Stimulated activated naive CD8-positive, alpha-beta T cell treated with anti-CD3 and anti-CD28 coated beads, Interleukin-15, amount 100 ng/mL, for 72 hours (primary cell): ENCODE measurements at regions not wholly inside any gene's neighbourhood (a gene's known extent, or its start where the extent isn't known, plus 50 kb on each side); places are given as distances from the start of the nearest gene placed in this dataset.

Experiments
- ATAC-seq: fragments of 150-1000 bp; cut with Tn5 transposase; 2 replicates; pipeline ENCODE4 v1.10.0; 2021; ENCODE audit warnings: mild to moderate bottlenecking, moderate library complexity
- DNase-seq, 2 donors: peaks; one replicate each; pipeline ENCODE4 v3.0.0; 2021 to 2022
- H3K27ac Mint-ChIP-seq, 2 donors: one replicate each; pipeline ENCODE4 v1.8.0; 2022; ENCODE audit warnings: mild to moderate bottlenecking in 2 of 2, mixed read lengths in 2 of 2, moderate library complexity in 2 of 2
- H3K27me3 Mint-ChIP-seq: one replicate; pipeline ENCODE4 v1.8.0; 2022; ENCODE audit warnings: mixed read lengths
- H3K4me1 Mint-ChIP-seq: one replicate; pipeline ENCODE4 v1.8.0; 2022; ENCODE audit warnings: mild to moderate bottlenecking, mixed read lengths
- H3K4me3 Mint-ChIP-seq, 2 donors: one replicate each; pipeline ENCODE4 v1.8.0; 2022; ENCODE audit warnings: mild to moderate bottlenecking in 2 of 2, mixed read lengths in 2 of 2, moderate library complexity in 1 of 2
- H3K9me3 Mint-ChIP-seq, 2 donors: one replicate each; pipeline ENCODE4 v1.8.0; 2022; ENCODE audit warnings: mixed read lengths in 2 of 2

DNA sequence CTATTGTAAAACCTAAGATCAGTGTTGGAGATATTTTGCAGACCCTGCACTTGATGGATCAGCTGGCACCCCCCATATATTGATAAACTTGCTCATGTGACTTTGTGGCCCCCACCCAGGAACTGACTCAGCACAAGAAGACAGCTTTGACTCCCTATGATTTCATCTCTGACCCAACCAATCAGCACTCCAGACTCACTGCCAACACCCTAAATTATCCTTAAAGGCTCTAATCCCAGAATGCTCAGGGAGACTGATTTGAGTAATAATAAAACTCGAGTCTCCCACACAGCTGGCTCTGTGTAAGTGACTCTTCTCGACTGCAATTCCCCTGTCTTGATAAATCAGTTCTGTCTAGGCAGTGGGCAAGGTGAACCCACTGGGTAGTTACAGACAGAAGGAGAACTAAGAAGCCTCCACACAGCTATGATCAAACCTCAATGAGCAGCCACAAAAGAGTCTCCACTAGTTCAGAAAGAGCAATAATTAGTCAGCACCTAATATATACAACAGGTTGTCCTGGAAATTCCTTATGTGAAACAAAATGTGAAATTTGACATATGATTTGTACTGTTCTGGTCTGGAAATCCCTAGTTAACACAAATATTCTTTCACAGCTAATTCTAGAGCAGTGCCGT, 52.2 kb downstream of the ACTL7B start:
- ATAC-seq (no peak), DNase-seq (no peak)
- no peaks in the 10 kb centered on the region for H3K4me1 Mint-ChIP-seq
- peaks cover 9% of the 10 kb centered on the region for H3K27me3 Mint-ChIP-seq
- no peaks in the 10 kb centered on the region for H3K9me3 Mint-ChIP-seq
- no peak overlapping the region for H3K4me3 Mint-ChIP-seq
- no peak overlapping the region for H3K27ac Mint-ChIP-seq

DNA sequence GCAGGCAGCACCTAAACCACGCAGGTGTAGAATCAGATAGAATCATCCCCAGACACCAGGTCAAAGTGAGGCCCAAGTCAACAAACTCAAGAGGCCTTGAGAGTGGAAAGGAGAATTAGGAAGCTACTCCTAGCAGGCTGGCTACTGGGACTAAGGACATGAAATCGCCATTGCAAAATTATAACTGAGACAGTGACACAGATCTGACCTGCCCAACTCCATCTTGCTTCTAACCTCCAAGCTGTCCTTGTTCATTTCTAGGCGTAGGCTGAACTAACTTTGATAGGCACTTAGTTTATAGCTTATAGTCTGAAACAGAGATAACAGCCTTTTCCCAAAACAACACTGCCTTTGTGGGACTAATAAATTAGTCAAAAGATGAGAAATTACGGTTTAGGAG, 52.8 kb downstream of the ACTL7B start:
- no peak overlapping the region for H3K4me3 Mint-ChIP-seq
- H3K27ac Mint-ChIP-seq: no peak overlapping the region
- H3K9me3 Mint-ChIP-seq: no peaks in the 10 kb centered on the region
- no peak for ATAC-seq
- DNase-seq: no peak
- H3K4me1 Mint-ChIP-seq: no peaks in the 10 kb centered on the region
- peaks cover 9% of the 10 kb centered on the region for H3K27me3 Mint-ChIP-seq

DNA sequence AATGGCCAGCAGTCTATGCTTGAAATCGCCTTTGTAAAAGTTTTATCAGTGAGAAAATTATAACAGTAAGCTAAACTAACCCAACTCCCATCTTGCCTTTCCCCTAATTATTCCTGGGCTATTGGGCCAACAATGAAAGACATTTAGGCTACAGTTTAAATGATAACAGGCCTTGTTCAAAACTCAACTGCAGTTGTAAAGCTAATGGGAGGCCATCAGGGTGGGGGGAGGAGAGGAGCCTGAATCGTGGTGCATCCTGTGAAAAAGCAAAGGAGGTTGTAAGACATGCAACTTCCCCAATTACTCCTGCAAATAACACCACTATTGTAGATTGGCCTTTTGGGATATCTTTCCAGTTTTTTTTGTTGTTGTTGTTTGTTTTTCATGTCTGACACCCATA, 53.8 kb downstream of the ACTL7B start:
- no peak overlapping the region for H3K27ac Mint-ChIP-seq
- ATAC-seq (no peak), DNase-seq (no peak)
- no peak overlapping the region for H3K4me3 Mint-ChIP-seq
- no peaks in the 10 kb centered on the region for H3K9me3 Mint-ChIP-seq
- H3K27me3 Mint-ChIP-seq: peaks cover 2% of the 10 kb centered on the region
- no peaks in the 10 kb centered on the region for H3K4me1 Mint-ChIP-seq

DNA sequence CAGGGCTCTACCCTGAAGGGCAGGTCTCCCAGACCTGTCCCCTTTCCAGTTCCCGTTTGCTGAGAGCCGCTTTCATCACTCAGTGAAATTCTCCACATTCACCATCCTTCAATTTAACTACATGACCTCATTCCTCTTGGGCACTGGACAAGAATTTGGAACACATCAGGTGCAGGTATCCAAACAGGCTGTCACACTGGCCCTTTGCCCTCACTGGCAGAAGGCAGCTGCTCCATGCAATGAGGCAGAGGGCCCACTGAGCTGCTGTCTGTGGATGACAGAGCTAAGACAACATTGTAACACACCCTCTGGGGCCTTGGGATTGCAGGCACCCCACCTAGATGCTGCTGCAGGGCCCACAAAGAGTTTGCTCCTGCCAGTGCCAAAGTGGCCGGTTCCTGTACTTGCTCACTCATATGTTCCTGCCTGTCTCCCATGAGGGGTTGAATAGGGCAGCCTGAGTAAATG, 55.1 kb downstream of the ACTL7B start:
- H3K9me3 Mint-ChIP-seq: no peaks in the 10 kb centered on the region
- peak overlapping the region in 1 of 2 donors; percentile 66 for H3K27ac Mint-ChIP-seq
- H3K27me3 Mint-ChIP-seq: no peaks in the 10 kb centered on the region
- H3K4me1 Mint-ChIP-seq: no peaks in the 10 kb centered on the region
- DNase-seq: no peak
- ATAC-seq: no peak
- H3K4me3 Mint-ChIP-seq: no peak overlapping the region

DNA sequence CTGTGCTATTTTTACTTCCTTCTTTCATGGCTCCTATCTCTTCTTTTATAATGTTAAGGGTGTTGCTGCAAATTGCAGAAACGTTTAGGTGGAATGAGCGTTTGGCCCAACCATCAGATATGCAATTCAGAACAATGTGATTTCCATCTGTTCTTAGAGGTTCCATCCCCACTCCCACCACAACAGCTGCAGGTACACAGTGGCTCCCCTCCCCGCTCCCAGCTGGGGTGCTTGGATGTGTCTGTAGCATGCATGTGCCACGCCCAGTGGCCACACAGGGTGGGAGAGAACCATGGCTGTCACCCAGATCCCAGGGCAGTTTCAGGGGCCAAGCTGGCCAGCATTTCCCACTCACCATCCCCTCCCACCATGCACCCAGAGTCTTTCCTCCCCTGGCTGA, 62.2 kb downstream of the ACTL7B start:
- Mint-ChIP-seq H3K4me1 (no peaks in the 10 kb centered on the region), H3K27ac (no peak overlapping the region), H3K27me3 (no peaks in the 10 kb centered on the region), H3K4me3 (no peak overlapping the region), H3K9me3 (peaks cover 0 to 8% of the 10 kb centered on the region in 2 donors)
- no peak for DNase-seq
- ATAC-seq: no peak

DNA sequence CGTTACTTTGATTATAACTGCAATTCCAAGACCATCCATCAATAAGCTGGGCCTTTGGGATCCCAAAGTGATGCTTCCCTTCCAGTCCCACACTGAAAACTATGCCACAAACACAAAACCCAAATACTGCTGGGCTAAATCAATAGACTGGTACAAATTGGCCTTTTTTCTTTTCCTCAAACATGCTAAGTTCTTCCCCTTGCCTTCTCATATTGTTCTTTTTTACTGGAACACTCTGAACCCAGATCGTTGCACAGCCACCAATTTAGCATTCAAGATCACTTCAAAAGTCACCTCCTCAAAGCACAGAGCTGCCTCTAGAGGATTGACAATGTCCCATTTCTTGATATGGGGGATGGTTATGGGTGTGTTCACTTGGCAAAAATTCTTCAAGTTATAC, 66.0 kb downstream of the ACTL7B start:
- ATAC-seq (no peak), DNase-seq (no peak)
- no peak overlapping the region for H3K4me3 Mint-ChIP-seq
- peaks cover 0 to 8% of the 10 kb centered on the region in 2 donors for H3K9me3 Mint-ChIP-seq
- no peaks in the 10 kb centered on the region for H3K27me3 Mint-ChIP-seq
- H3K4me1 Mint-ChIP-seq: no peaks in the 10 kb centered on the region
- no peak overlapping the region for H3K27ac Mint-ChIP-seq

DNA sequence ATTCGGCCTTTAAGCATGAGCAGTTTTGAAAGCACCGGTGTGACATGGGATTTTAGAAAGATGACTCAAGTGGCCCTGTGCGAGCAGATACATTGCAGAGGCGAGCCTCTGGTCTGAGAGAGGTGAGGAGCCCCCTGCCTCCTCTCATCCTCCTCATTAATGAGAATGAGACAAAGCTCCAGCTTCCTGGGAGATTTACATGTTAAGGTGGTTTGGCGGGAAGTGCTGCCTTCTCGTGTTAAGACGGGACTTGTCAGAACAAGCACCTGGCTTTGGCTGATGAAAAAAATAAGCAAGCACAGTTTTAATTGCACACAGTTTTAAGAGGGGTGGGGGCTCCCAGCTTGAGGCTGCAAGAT, 68.1 kb downstream of the ACTL7B start:
- ATAC-seq: no peak
- DNase-seq: no peak
- H3K4me3 Mint-ChIP-seq: no peak overlapping the region
- peaks cover 13% of the 10 kb centered on the region for H3K27me3 Mint-ChIP-seq
- no peaks in the 10 kb centered on the region for H3K9me3 Mint-ChIP-seq
- H3K4me1 Mint-ChIP-seq: no peaks in the 10 kb centered on the region
- no peak overlapping the region for H3K27ac Mint-ChIP-seq

DNA sequence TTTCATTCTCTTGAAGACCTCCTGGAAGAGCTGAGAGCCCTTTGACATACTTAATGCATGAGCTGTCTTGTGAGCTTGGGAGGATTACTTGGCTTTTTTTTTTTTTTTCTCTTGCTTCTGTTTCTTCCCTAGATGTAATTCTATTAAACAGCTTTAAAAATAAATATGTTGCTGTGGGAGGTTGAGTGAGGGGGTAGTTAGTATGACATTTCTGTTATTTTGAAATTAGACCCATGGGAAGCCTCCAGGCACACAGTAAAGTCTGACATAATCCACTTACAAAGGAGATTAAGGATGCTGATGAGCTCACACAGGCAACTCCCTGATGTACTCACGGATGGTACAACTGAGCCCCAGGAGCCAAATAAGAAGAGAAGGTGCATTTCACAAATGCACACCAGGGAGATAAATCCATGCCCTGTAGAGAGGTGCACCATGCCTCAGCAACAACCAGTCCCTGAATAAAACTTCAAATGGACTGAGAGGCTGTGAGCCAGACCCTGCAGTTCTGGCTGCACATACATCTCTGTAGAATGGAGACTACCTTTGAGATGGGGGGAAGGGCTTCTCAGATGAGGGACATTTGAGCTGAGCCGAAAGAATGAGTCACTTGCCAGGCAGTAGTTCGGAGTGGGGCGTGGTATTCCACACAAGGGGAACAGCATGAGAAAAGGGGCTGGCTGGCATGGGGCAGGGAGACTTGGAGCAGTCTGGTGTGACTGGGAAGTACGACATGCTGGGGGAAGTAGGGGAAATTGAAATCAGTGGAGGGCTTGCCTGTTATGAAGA, 68.7 kb downstream of the ACTL7B start:
- DNase-seq: no peak
- H3K27ac Mint-ChIP-seq: peak overlapping the region in 1 of 2 donors; percentile 6
- no peaks in the 10 kb centered on the region for H3K4me1 Mint-ChIP-seq

DNA sequence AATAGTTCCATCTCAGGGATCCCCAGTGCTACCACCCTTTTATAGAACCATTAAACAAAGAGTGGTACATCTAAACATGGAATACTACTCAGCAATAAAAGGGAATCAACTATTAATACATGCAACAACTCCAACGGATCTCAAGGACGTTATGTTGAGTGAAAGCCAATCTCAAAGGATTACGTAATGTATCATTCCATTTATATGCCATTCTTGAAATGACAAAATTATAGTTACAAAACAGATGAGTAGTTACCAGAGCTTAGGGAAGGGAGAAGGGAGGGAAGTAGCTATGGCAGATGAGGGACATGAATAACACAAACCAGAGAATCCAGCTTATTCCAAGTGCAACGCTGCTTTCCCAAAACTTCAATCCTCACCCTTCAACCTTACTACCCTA, 69.5 kb downstream of the ACTL7B start:
- no peak for DNase-seq
- Mint-ChIP-seq H3K27me3 (peaks cover 26% of the 10 kb centered on the region), H3K9me3 (no peaks in the 10 kb centered on the region), H3K4me3 (no peak overlapping the region), H3K27ac (no peak overlapping the region), H3K4me1 (no peaks in the 10 kb centered on the region)
- no peak for ATAC-seq

More for the DNA sequence above, 68.7 kb downstream of the ACTL7B start:
- Mint-ChIP-seq H3K4me3 (no peak overlapping the region), H3K9me3 (no peaks in the 10 kb centered on the region), H3K27me3 (peaks cover 18% of the 10 kb centered on the region)
- no peak for ATAC-seq

DNA sequence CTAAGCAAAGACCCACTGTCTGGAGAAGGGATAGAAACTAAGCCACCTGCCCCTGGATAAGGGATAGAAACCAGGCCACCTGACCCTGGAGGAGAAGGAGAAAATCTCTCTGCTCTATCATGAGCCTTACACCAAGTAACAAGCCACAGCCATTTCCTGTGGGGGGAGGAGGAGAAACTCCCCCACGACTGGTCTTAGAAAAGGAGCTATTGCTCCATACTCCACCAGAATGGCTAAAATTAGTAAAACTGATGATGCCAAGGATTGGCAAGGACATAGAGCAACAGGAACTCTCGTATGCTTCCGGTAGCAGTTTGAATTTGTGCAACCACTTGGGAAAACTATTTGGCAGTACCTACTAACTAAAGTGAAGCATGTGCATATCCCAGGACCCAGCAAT, 70.8 kb downstream of the ACTL7B start:
- Mint-ChIP-seq H3K9me3 (no peaks in the 10 kb centered on the region), H3K27ac (no peak overlapping the region), H3K4me1 (no peaks in the 10 kb centered on the region), H3K27me3 (peaks cover 33% of the 10 kb centered on the region), H3K4me3 (no peak overlapping the region)
- DNase-seq (no peak), ATAC-seq (no peak)

DNA sequence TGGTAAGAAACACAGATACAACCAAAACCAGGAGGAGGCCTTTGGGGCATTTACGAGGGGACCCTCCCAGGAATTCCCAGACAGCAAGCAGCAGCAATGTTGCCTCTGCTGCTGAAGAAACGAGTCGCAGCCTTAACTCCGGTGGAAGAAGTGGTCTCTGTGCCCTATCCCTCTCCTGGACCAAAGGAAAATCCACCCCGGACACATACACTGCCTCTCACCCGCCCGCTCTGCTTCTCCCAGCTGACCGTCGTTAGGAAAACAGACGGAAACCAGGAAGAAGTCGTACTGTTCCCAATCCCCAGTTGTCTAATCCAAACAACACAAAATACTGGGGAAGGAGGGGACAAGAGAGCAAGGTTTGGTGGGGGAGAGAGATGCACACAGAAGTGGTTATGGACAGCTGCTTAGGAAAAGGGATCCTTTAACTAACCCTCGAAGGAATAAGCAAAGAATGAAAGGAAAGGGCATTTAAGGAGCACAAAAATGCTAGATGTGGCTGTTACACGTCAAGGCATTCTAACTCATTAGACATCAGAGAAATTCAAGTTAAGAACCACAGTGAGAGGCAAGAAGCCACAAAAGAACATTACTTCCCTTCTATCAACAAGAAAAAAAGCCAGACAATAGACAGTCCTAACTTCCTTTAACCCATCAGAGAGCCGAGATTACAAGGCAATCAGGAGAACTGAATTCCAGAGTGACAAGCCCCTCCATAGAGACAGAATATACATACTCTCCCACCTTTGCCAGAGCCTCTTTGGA, 71.9 kb downstream of the ACTL7B start:
- H3K4me3 Mint-ChIP-seq: no peak overlapping the region
- H3K4me1 Mint-ChIP-seq: no peaks in the 10 kb centered on the region
- no peak for ATAC-seq
- H3K27ac Mint-ChIP-seq: no peak overlapping the region
- H3K27me3 Mint-ChIP-seq: peaks cover 41% of the 10 kb centered on the region
- H3K9me3 Mint-ChIP-seq: no peaks in the 10 kb centered on the region
- no peak for DNase-seq

DNA sequence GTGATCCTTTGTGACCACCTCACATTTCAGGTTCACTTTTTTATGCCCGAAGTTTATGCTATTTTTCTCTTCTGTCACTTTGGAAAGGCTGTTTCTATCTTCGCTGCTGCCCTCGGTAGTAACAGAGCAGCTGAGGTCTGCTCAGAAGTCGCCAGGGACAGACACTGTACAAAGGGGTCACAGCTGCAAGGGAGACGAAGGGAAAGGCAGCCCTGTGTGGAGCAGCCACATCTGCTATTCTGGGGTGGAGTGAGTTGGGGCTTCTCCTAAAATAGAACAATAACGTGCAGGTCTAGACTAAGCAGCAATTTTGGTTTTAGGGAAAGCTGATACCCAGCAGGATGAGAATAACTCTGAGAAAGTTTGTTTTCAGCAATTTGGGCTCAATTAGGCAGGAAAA, 72.5 kb downstream of the ACTL7B start:
- Mint-ChIP-seq H3K4me1 (no peaks in the 10 kb centered on the region), H3K4me3 (no peak overlapping the region), H3K27me3 (peaks cover 47% of the 10 kb centered on the region), H3K27ac (no peak overlapping the region), H3K9me3 (no peaks in the 10 kb centered on the region)
- DNase-seq (no peak), ATAC-seq (no peak)

DNA sequence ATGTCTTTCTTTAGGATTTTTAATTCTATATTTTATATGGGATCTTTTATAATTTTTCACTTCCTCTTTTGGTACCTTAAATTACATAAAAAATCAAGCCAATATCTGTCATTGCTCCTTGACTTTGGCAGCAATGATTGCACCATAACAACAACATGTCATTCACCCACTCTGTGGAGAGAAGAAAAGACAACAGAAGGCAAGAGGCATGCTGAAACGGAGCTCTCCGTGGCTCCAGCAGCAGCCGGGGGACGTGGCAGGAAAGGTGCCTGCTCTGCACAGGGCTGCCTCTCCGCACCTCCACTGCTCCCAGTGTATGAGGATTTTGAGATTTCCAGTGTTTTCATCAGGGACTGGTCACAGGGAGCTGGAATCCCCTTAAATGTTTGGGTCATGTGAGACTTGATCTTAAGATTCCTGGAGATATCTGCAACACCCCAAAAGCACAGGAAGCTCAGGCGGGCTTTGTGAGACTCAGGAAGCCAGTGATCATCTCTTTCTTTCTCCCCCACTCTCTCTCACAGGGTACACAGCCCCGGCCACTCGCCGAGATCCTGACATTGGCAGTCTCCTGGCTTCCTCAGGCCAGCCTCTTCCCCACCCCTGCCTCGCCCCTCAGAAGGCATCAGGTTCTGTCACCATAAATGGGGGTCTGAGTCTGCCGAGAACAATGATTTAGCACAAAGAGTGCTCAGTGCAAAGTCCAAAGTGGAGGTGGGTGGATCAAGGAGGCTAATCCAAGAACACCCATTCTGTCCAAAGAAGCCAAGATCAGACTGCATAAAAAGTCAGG, 74.6 kb downstream of the ACTL7B start:
- no peak overlapping the region for H3K27ac Mint-ChIP-seq
- peak overlapping the region in 1 of 2 donors; percentile 31 for H3K4me3 Mint-ChIP-seq
- no peaks in the 10 kb centered on the region for H3K4me1 Mint-ChIP-seq
- H3K9me3 Mint-ChIP-seq: no peaks in the 10 kb centered on the region
- DNase-seq (no peak), ATAC-seq (no peak)
- peaks cover 53% of the 10 kb centered on the region for H3K27me3 Mint-ChIP-seq

DNA sequence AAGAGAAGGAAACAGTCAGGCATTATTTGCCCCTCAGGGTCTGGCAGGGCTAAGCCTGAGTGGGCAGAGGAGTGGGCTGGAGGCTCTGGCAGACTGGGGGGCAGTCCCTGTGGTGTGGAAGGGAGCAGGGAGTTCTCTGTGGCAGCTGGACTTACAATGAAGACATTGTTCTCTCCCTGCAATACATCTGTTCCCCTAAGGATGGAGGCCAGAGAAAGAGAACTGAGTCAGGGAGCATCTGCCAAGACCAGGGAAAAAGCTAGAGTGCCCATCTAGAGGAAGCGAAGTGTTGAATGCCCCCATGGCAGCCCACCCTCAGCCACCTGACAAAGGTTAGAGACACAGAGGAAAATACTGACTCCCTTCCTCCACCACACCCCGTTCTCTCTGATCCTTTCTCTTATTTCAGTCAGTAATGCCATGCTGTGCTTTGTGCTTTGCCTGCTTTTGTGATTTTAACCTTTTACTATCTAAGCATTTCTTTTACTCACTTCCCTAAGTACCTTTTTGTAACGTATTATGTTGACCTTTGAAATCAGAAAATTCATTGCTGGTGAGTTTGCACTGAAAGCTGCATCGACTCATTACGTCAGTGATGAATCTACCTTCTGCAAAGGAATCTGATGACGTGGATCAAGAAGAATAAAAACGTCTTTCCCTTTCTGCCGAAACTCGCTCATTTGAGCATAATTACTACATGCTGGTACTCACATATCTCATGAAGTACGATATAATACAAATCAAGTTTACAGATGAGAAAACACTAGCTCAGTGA, 76.0 kb downstream of the ACTL7B start:
- no peak for DNase-seq
- H3K9me3 Mint-ChIP-seq: no peaks in the 10 kb centered on the region
- ATAC-seq: no peak
- H3K27me3 Mint-ChIP-seq: peaks cover 53% of the 10 kb centered on the region
- no peaks in the 10 kb centered on the region for H3K4me1 Mint-ChIP-seq
- no peak overlapping the region for H3K27ac Mint-ChIP-seq
- H3K4me3 Mint-ChIP-seq: no peak overlapping the region
